Endodermal cell (in vitro differentiated cells): ENCODE measurements at regions not wholly inside any gene's neighbourhood (a gene's known extent, or its start where the extent isn't known, plus 50 kb on each side); places are given as distances from the start of the nearest gene placed in this dataset.

ENCODE experiments used
- DNase-seq: peaks from one replicate; pipeline ENCODE4 v3.0.0-alpha.2; 2017
- H3K27ac ChIP-seq: 2 replicates; pipeline ENCODE4 v1.5.1; 2013; ENCODE audit warnings: mild to moderate bottlenecking, low read depth, low read length, moderate library complexity
- H3K27me3 ChIP-seq: 2 replicates; pipeline ENCODE4 v1.6.1; 2013; ENCODE audit warnings: mild to moderate bottlenecking, low read length, moderate library complexity; ENCODE audit not compliant: insufficient read depth, control insufficient read depth, poor library complexity, severe bottlenecking
- H3K36me3 ChIP-seq: 2 replicates; pipeline ENCODE4 v1.7.0; 2013; ENCODE audit warnings: mild to moderate bottlenecking, low read length, moderate library complexity; ENCODE audit not compliant: control insufficient read depth, insufficient read depth
- H3K4me1 ChIP-seq: one replicate; pipeline ENCODE4 v1.7.0; 2013; ENCODE audit warnings: low read length; ENCODE audit not compliant: control insufficient read depth, insufficient read depth
- H3K4me3 ChIP-seq: 2 replicates; pipeline ENCODE4 v1.5.1; 2013; ENCODE audit warnings: mild to moderate bottlenecking, low read length, moderate library complexity
- H3K9ac ChIP-seq: 2 replicates; pipeline ENCODE4 v1.6.1; 2013; ENCODE audit warnings: mild to moderate bottlenecking, low read length, moderate library complexity; ENCODE audit not compliant: poor library complexity, severe bottlenecking; ENCODE audit errors: extremely low read depth
- H3K9me3 ChIP-seq: 2 replicates; pipeline ENCODE4 v1.6.1; 2013; ENCODE audit warnings: mild to moderate bottlenecking, low read length, moderate library complexity; ENCODE audit not compliant: control insufficient read depth
- H3K27ac Mint-ChIP-seq: 2 replicates; pipeline ENCODE4 v1.8.0; 2020; ENCODE audit warnings: mixed read lengths
- H3K27me3 Mint-ChIP-seq: 2 replicates; pipeline ENCODE4 v1.8.0; 2021; ENCODE audit warnings: mild to moderate bottlenecking, mixed read lengths; ENCODE audit not compliant: insufficient read depth
- H3K36me3 Mint-ChIP-seq: 2 replicates; pipeline ENCODE4 v1.8.0; 2020; ENCODE audit warnings: low read depth, mixed read lengths
- H3K4me1 Mint-ChIP-seq: 2 replicates; pipeline ENCODE4 v1.8.0; 2020; ENCODE audit warnings: mixed read lengths
- H3K4me3 Mint-ChIP-seq: 2 replicates; pipeline ENCODE4 v1.8.0; 2020; ENCODE audit warnings: mild to moderate bottlenecking, moderate library complexity, mixed read lengths
- H3K9me3 Mint-ChIP-seq: 2 replicates; pipeline ENCODE4 v1.8.0; 2020; ENCODE audit warnings: mild to moderate bottlenecking, mixed read lengths
- CTCF ChIP-seq: fragments of 200-600 bp; sonication (generic); conservative IDR thresholded peaks from 2 replicates; pipeline ENCODE4 v1.5.0; 2021; ENCODE audit warnings: antibody characterized with exemption, mild to moderate bottlenecking
- WGBS, 2 experiments: methylation state at CpG; one replicate each; pipeline versions ENCODE4 v1.1.5 to v1.1.7; 2013; ENCODE audit warnings: missing lambda C conversion rate in 2 of 2, mixed read lengths in 1 of 2; ENCODE audit not compliant: insufficient coverage in 1 of 2, insufficient read length in 1 of 2; 5-methylcytosine and 5-hydroxymethylcytosine counted together

- DNase-seq = no peak
- WGBS, 2 experiments = 79 to 80% methylated on average over 2 of the region's 2 CpGs
- Histone ChIP-seq H3K4me3 (no peak overlapping the region), H3K27ac (no peak overlapping the region), H3K4me1 (no peaks in the 10 kb centered on the region), H3K36me3 (no peaks in the 10 kb centered on the region), H3K9ac (no peak overlapping the region), H3K9me3 (no peaks in the 10 kb centered on the region), H3K27me3 (peaks cover 34% of the 10 kb centered on the region)
- Mint-ChIP-seq H3K4me3 (no peak overlapping the region), H3K27ac (no peak overlapping the region), H3K27me3 (peaks cover 69% of the 10 kb centered on the region), H3K9me3 (no peaks in the 10 kb centered on the region), H3K4me1 (peaks cover 16% of the 10 kb centered on the region), H3K36me3 (no peaks in the 10 kb centered on the region)
- no peak for TF ChIP-seq CTCF
Measured at GRCh38 chr1:78275456-78275855, 215.3 kb upstream of the PTGFR start.

- Mint-ChIP-seq H3K27ac (no peak overlapping the region), H3K27me3 (peaks cover 69% of the 10 kb centered on the region), H3K4me1 (peaks cover 16% of the 10 kb centered on the region), H3K9me3 (no peaks in the 10 kb centered on the region), H3K36me3 (no peaks in the 10 kb centered on the region), H3K4me3 (no peak overlapping the region)
- no peak for DNase-seq
- Histone ChIP-seq H3K36me3 (no peaks in the 10 kb centered on the region), H3K4me3 (no peak overlapping the region), H3K9ac (no peak overlapping the region), H3K4me1 (no peaks in the 10 kb centered on the region), H3K27me3 (peaks cover 34% of the 10 kb centered on the region), H3K27ac (no peak overlapping the region), H3K9me3 (no peaks in the 10 kb centered on the region)
- WGBS, 2 experiments = 82 to 95% methylated on average over 2 to 3 of the region's 3 CpGs
- peak; percentile 33 for TF ChIP-seq CTCF
Measured at GRCh38 chr1:78275906-78276685, 214.7 kb upstream of the PTGFR start.

GRCh38 chr1:78277253-78277652 is 213.5 kb upstream of the PTGFR start:
- Mint-ChIP-seq H3K27me3 (peaks cover 59% of the 10 kb centered on the region), H3K27ac (no peak overlapping the region), H3K4me3 (no peak overlapping the region), H3K9me3 (peaks cover 2% of the 10 kb centered on the region), H3K36me3 (no peaks in the 10 kb centered on the region), H3K4me1 (peaks cover 16% of the 10 kb centered on the region)
- peaks cover 28% of the 10 kb centered on the region for H3K27me3 ChIP-seq
- H3K9ac ChIP-seq = no peak overlapping the region
- H3K36me3 ChIP-seq = no peaks in the 10 kb centered on the region
- no peaks in the 10 kb centered on the region for H3K9me3 ChIP-seq
- H3K4me3 ChIP-seq = no peak overlapping the region
- no peak for DNase-seq
- H3K27ac ChIP-seq = no peak overlapping the region
- no peak for TF ChIP-seq CTCF
- H3K4me1 ChIP-seq = no peaks in the 10 kb centered on the region
